NCI-H2227 treated with DMSO at 0.1 percent for 48 hours (cell line): ENCODE measurements at regions not wholly inside any gene's neighbourhood (a gene's known extent, or its start where the extent isn't known, plus 50 kb on each side); places are given as distances from the start of the nearest gene placed in this dataset.

ENCODE experiments used
- DNase-seq: peaks from one replicate; lab custom pipeline; 2025; lab: John Stamatoyannopoulos, UW

- DNase-seq: peak; percentile 42
Observed at GRCh38 chr14:25150934-25151790, 101.2 kb upstream of the STXBP6 start.

GRCh38 chr14:25150401-25150800 lies 100.5 kb upstream of the STXBP6 start:
- no peak for DNase-seq

GRCh38 chr14:25140411-25140810 lies 90.5 kb upstream of the STXBP6 start:
- no peak for DNase-seq

- DNase-seq: no peak
Observed at GRCh38 chr14:25136811-25137210, 86.9 kb upstream of the STXBP6 start.

DNA sequence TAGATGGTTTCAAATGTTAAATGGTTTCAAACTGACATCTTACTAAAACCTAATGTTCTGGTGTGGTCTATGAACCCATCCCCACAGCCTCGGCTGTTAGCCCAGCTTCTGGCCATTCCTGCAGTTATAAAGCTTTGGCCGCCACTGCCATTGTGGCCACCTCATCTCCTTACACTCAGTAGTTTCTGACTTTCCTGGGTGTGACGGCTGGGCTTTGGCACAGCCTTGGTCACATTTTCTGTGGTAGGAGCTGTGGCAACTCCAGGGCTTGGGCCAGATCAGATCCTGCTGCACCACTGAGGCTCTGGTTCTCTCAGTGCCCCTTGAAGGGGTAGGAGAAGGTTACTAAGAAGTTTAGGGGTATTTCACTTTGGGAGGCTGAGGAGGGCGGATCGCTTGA lies 84.2 kb upstream of the STXBP6 start:
- no peak for DNase-seq

GRCh38 chr14:25132732-25133422 lies 82.9 kb upstream of the STXBP6 start:
- peak; percentile 70 for DNase-seq

- no peak for DNase-seq
Observed at GRCh38 chr14:25132094-25132493, 82.1 kb upstream of the STXBP6 start.

GRCh38 chr14:25122843-25123242 lies 72.9 kb upstream of the STXBP6 start:
- DNase-seq: no peak

DNA sequence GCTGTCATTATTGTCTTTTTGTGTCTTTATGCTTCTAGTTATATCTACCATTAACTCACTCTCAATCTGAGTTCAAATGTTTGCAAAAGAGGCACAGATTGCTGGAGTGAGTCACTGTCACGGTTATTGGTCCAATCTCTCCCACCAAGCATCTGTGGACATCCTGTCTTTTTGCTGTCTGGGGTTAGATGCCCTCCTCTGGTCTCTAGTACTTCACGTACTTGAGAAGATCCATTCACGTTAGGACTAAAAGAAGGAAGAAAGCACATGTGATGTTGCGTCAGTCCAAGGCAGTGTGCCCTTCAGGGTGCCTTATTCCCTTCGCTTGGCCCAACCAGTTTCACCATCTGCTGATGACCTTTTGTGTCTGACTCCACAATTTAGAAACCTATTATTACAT lies 72.3 kb upstream of the STXBP6 start:
- DNase-seq: no peak

DNA sequence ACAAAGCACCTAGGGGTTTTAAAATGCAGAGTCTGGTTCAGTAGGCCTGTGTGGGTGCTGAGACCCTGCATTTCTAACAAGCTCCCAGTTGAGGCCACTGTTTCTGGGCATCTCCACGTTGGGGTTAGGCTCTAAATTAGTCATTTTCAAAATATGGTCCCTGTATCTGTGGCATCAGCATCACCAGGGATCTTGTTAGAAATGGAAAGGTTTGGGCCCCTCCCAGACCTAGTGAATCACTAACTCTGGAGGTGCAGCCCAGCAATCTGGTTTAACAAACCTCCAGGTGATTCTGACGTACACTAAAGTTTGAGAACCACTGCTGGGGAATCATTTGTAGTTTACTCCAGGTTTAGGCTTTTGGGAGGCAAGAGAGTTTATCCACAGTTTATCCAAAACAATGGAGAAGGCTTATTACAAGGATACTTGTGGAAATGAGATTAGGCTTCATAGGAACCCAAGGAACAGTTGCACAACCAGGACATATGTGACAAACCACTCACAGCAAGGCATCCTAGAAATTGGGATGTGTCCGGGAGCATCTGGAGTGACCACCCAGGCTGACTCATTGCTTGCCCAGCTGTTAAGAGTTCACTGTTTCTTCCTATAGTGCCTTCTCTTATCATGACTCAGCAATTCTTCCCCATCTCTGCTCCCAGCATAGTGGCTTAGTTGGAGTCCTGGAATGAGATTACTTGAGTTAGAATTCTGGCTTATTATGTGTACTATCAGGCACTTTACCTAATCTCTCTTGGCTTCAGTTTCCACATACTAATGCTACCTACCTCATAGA lies 71.6 kb upstream of the STXBP6 start:
- DNase-seq: no peak

GRCh38 chr14:25120261-25120660 lies 70.3 kb upstream of the STXBP6 start:
- no peak for DNase-seq

- DNase-seq: no peak
Observed at GRCh38 chr14:25118671-25119070, 68.7 kb upstream of the STXBP6 start.

- DNase-seq: no peak
Observed at GRCh38 chr14:25117342-25117741, 67.4 kb upstream of the STXBP6 start.

GRCh38 chr14:25116607-25117006 lies 66.7 kb upstream of the STXBP6 start:
- DNase-seq: no peak

- DNase-seq: no peak
Observed at GRCh38 chr14:25113394-25113793, 63.4 kb upstream of the STXBP6 start.

DNA sequence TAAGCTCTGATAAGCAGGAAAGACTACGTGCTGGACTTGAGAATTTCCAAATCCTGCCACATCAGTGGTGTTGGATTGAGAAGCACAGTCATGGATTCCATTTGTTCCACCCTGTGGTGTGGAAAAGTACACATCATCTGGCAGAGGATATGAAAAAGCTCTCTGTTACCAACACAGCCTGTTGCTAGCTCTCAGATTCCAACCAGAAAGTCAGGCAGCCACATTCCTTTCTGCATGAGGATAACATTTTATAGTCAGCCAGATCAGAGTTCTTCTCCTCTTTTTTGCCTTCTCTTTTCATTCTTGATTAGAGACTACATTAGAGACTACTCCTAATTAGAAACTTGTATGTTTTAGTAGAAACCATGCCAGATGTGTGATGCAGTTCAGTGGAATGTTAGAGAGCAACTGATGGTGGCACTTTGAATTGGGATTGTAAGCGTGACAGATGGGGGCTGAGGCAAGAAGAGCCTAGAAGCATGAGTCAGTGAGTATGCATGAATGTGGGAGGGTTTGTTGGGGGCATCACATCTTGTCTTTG lies 61.2 kb upstream of the STXBP6 start:
- DNase-seq: no peak

- DNase-seq: no peak
Observed at GRCh38 chr14:25110106-25110505, 60.2 kb upstream of the STXBP6 start.

- peak; percentile 19 for DNase-seq
Observed at GRCh38 chr14:25108959-25109358, 59.0 kb upstream of the STXBP6 start.

- no peak for DNase-seq
Observed at GRCh38 chr14:25108291-25108690, 58.3 kb upstream of the STXBP6 start.

- DNase-seq: no peak
Observed at GRCh38 chr14:25103820-25104219, 53.9 kb upstream of the STXBP6 start.

DNA sequence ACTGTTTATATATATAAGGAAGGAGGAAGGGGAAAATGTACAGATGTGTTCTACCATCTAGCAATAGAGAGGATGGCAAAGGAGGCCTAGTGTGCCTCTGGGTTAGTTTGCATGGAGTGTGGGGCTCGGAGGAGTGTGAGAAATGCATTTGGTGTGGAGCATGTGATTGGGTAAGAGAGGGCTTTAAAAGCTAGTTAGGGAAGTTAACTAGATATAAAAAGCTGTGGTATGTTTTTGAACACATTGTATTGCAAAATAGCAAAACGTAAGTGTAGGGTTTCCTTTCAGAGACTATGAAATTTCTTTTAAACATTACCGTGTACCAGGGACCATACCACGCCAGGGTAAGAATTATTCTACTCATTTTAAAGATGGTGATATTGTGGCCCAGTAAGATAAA lies 53.3 kb upstream of the STXBP6 start:
- no peak for DNase-seq

GRCh38 chr14:25102788-25103187 lies 52.8 kb upstream of the STXBP6 start:
- DNase-seq: no peak
